ENCODE measurements at regions not wholly inside any gene's neighbourhood (a gene's known extent, or its start where the extent isn't known, plus 50 kb on each side); places are given as distances from the start of the nearest gene placed in this dataset.

DNA sequence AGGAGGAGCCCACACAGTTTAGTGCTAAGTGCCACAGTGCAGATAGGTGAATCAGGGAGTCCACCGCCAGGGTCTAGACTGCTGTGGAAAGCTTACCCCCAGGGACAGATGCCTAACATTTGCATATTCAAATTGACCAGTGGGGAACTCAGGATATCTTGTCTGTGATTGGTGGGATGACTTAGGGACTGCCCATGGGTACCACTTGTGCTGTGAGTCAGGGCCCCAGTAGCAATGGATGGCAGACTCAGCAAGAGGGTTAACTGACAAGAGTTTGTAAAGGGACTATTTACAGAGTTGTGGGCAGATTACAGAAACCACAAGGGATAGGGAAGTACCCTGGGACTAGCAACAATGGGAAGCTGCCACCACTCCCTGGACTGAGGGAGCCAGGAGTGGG, 282.1 kb downstream of the BCOR start:
- TF ChIP-seq, protein P1, sequence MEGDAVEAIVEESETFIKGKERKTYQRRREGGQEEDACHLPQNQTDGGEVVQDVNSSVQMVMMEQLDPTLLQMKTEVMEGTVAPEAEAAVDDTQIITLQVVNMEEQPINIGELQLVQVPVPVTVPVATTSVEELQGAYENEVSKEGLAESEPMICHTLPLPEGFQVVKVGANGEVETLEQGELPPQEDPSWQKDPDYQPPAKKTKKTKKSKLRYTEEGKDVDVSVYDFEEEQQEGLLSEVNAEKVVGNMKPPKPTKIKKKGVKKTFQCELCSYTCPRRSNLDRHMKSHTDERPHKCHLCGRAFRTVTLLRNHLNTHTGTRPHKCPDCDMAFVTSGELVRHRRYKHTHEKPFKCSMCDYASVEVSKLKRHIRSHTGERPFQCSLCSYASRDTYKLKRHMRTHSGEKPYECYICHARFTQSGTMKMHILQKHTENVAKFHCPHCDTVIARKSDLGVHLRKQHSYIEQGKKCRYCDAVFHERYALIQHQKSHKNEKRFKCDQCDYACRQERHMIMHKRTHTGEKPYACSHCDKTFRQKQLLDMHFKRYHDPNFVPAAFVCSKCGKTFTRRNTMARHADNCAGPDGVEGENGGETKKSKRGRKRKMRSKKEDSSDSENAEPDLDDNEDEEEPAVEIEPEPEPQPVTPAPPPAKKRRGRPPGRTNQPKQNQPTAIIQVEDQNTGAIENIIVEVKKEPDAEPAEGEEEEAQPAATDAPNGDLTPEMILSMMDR (IDR thresholded peaks at IDR 0.05; ENCODE audit: low read depth, low read length, missing input control), result no peak
- TF ChIP-seq ATF3 (IDR thresholded peaks at IDR 0.05) (no peak), JUND (IDR thresholded peaks at IDR 0.05) (no peak), EGR1 (IDR thresholded peaks at IDR 0.05; ENCODE audit: low read depth in 2 of 2) (no peak), GABPA (IDR thresholded peaks at IDR 0.05 in 1 of 2, conservative IDR thresholded peaks at IDR 0.05 in 1 of 2) (no peak), REST (IDR thresholded peaks at IDR 0.05) (no peak), TAF1 (conservative IDR thresholded peaks at IDR 0.05) (no peak), RXRA (IDR thresholded peaks at IDR 0.05) (no peak), NR2F2 (IDR thresholded peaks at IDR 0.05) (no peak), RAD21 (IDR thresholded peaks at IDR 0.05) (no peak), SP1 (IDR thresholded peaks at IDR 0.05) (no peak), FOXA1 (IDR thresholded peaks at IDR 0.05) (no peak)
- TF ChIP-seq, protein P2, sequence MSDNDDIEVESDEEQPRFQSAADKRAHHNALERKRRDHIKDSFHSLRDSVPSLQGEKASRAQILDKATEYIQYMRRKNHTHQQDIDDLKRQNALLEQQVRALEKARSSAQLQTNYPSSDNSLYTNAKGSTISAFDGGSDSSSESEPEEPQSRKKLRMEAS (IDR thresholded peaks at IDR 0.05), result no peak
